HCT116 (cell line): ENCODE measurements at regions not wholly inside any gene's neighbourhood (a gene's known extent, or its start where the extent isn't known, plus 50 kb on each side); places are given as distances from the start of the nearest gene placed in this dataset.

ENCODE experiments used
- ATAC-seq: fragments of 200-7000 bp; cut with Tn5 transposase; 2 replicates; pipeline ENCODE4 v1.9.1; 2020; ENCODE audit warnings: mild to moderate bottlenecking, moderate library complexity
- BruUV-seq: library from RNA; stranded (reverse); fragments of 400-500 nt; replicated peaks from 2 replicates; lab custom pipeline; 2021; lab: Mats Ljungman, UMichigan
- CTCF ChIA-PET: fragments of 300-600 bp; sonication (Branson Sonifier 250); formaldehyde crosslinking; loops from one replicate; lab custom pipeline; 2021; ENCODE audit warnings: antibody characterized with exemption; lab: Charles Lee
- POLR2A ChIA-PET: fragments of 300-600, 350-600 bp; sonication (Branson Sonifier 250); formaldehyde crosslinking; loops from one replicate; lab custom pipeline; 2021; ENCODE audit warnings: antibody characterized with exemption; lab: Charles Lee
- RAD21 ChIA-PET, 2 experiments: fragments of 300-600 bp; sonication (Branson Sonifier 250); formaldehyde crosslinking; loops; one replicate each; lab custom pipeline; 2023; ENCODE audit warnings: low total read pairs in 2 of 2; ENCODE audit not compliant: uncharacterized antibody in 2 of 2, unreplicated experiment in 2 of 2, low non-redundant PET in 1 of 2; lab: Charles Lee
- DNase-seq: peaks from one replicate; pipeline ENCODE4 v3.0.0-alpha.2; 2010; ENCODE audit warnings: low read depth, low spot score
- H2AFZ ChIP-seq: fragments of 200-600 bp; shearing (Covaris generic), sonication (generic); 2 replicates; pipeline ENCODE4 v1.6.1; 2017; ENCODE audit warnings: low read depth, mixed run types, mixed read lengths, antibody characterized with exemption, low read length; ENCODE audit not compliant: poor library complexity, severe bottlenecking
- H3K27ac ChIP-seq: 2 replicates; pipeline ENCODE4 v1.5.1; 2012; ENCODE audit warnings: low read depth, low read length
- H3K27me3 ChIP-seq: fragments of 200-600 bp; sonication (generic); 2 replicates; pipeline ENCODE4 v1.6.1; 2016; ENCODE audit warnings: mixed run types, low read length, mixed read lengths; ENCODE audit not compliant: insufficient read depth
- H3K36me3 ChIP-seq, 2 experiments: fragments of 200-500 bp in 1 of 2; fragments of 200-600 bp in 1 of 2; sonication (Bioruptor generic) in 1 of 2; sonication (generic) in 1 of 2; 2 replicates each; pipeline versions ENCODE4 v1.5.1 to v1.6.1; 2014 to 2016; ENCODE audit warnings: low read length in 2 of 2, inconsistent platforms in 1 of 2, mixed read lengths in 1 of 2, mixed run types in 1 of 2; ENCODE audit not compliant: insufficient read depth in 2 of 2, control insufficient read depth in 1 of 2
- H3K4me1 ChIP-seq, 2 experiments: fragments of 200-600 bp in 1 of 2; sonication (generic) in 1 of 2; 2 replicates each; pipeline versions ENCODE4 v1.5.1 to v1.6.1; 2012 to 2017; ENCODE audit warnings: low read length in 2 of 2, inconsistent platforms in 1 of 2, mild to moderate bottlenecking in 1 of 2, mixed read lengths in 1 of 2, mixed run types in 1 of 2, moderate library complexity in 1 of 2; ENCODE audit not compliant: insufficient read depth in 2 of 2, control insufficient read depth in 1 of 2
- H3K4me2 ChIP-seq: fragments of 200-600 bp; sonication (generic); 2 replicates; pipeline ENCODE4 v1.6.1; 2017; ENCODE audit warnings: mixed run types, low read length, mixed read lengths
- H3K4me3 ChIP-seq, 2 experiments: fragments of 200-600 bp in 1 of 2; sonication (generic) in 1 of 2; replicated peaks in 1 of 2; 2 replicates each; pipeline ENCODE4 v1.5.1; 2011 to 2016; ENCODE audit warnings: low read length in 2 of 2, control low read depth in 1 of 2, low read depth in 1 of 2, mild to moderate bottlenecking in 1 of 2, mixed read lengths in 1 of 2, mixed run types in 1 of 2
- H3K79me2 ChIP-seq: fragments of 200-600 bp; sonication (generic); 2 replicates; pipeline ENCODE4 v1.6.1; 2017; ENCODE audit warnings: mild to moderate bottlenecking, mixed run types, low read length, moderate library complexity, mixed read lengths; ENCODE audit not compliant: insufficient read depth
- H3K9ac ChIP-seq: fragments of 200-600 bp; sonication (generic); 2 replicates; pipeline ENCODE4 v1.6.1; 2016; ENCODE audit warnings: low read length, mixed read lengths
- H3K9me2 ChIP-seq: fragments of 200-600 bp; sonication (generic), shearing (Covaris generic); 2 replicates; pipeline ENCODE4 v1.6.1; 2017; ENCODE audit warnings: mixed run types, mild to moderate bottlenecking, moderate library complexity; ENCODE audit not compliant: insufficient read depth
- H3K9me3 ChIP-seq, 2 experiments: fragments of 200-500 bp in 1 of 2; fragments of 200-600 bp in 1 of 2; sonication (Bioruptor generic) in 1 of 2; sonication (generic) in 1 of 2; 2 replicates each; pipeline ENCODE4 v1.6.1; 2014 to 2017; ENCODE audit warnings: low read length in 2 of 2, mixed read lengths in 2 of 2, inconsistent platforms in 1 of 2, low read depth in 1 of 2, mild to moderate bottlenecking in 1 of 2, mixed run types in 1 of 2, moderate library complexity in 1 of 2; ENCODE audit not compliant: control insufficient read depth in 1 of 2, insufficient read depth in 1 of 2
- H4K20me1 ChIP-seq: fragments of 200-600 bp; sonication (generic), shearing (Covaris generic); 2 replicates; pipeline ENCODE4 v1.6.1; 2017; ENCODE audit warnings: mixed run types, mild to moderate bottlenecking, moderate library complexity; ENCODE audit not compliant: insufficient read depth
- CBX3 ChIP-seq: IDR thresholded peaks from 2 replicates; pipeline ENCODE4 v1.6.1; 2012; ENCODE audit warnings: low read depth
- CEBPB ChIP-seq: IDR thresholded peaks from 2 replicates; pipeline ENCODE4 v1.6.1; 2012; ENCODE audit warnings: low read depth
- CTCF ChIP-seq, 3 experiments: fragments of 200-600 bp in 1 of 3; sonication (generic) in 1 of 3; IDR thresholded peaks in 2 of 3; conservative IDR thresholded peaks in 1 of 3; 2 replicates each; pipeline ENCODE4 v1.5.1; 2012 to 2017; ENCODE audit warnings: low read depth in 2 of 3, low read length in 2 of 3, antibody characterized with exemption in 1 of 3, borderline replicate concordance in 1 of 3, control low read depth in 1 of 3, mild to moderate bottlenecking in 1 of 3, mixed read lengths in 1 of 3, mixed run types in 1 of 3, moderate library complexity in 1 of 3; ENCODE audit not compliant: insufficient read depth in 1 of 3
- EGR1 ChIP-seq: IDR thresholded peaks from 2 replicates; pipeline ENCODE4 v1.6.1; 2012; ENCODE audit warnings: low read depth
- EZH2 ChIP-seq: fragments of 200-600 bp; sonication (generic); IDR thresholded peaks from 2 replicates; pipeline ENCODE4 v1.6.1; 2017; ENCODE audit warnings: antibody characterized with exemption, mixed run types
- FOSL1 ChIP-seq: IDR thresholded peaks from 2 replicates; pipeline ENCODE4 v1.6.1; 2012; ENCODE audit warnings: low read depth
- JUND ChIP-seq: IDR thresholded peaks from 2 replicates; pipeline ENCODE4 v1.6.1; 2012
- MAX ChIP-seq: IDR thresholded peaks from 2 replicates; pipeline ENCODE4 v1.6.1; 2012
- POLR2A ChIP-seq: IDR thresholded peaks from 2 replicates; pipeline ENCODE4 v1.7.0; 2011; ENCODE audit warnings: borderline replicate concordance; ENCODE audit not compliant: insufficient read depth, insufficient read length; ENCODE audit errors: extremely low read depth
- POLR2AphosphoS5 ChIP-seq: IDR thresholded peaks from 2 replicates; pipeline ENCODE4 v1.6.1; 2011; ENCODE audit warnings: mild to moderate bottlenecking, low read depth, low read length, moderate library complexity
- RAD21 ChIP-seq: IDR thresholded peaks from 2 replicates; pipeline ENCODE4 v1.6.1; 2012; ENCODE audit warnings: low read depth, mild to moderate bottlenecking
- SIN3A ChIP-seq: IDR thresholded peaks from 2 replicates; pipeline ENCODE4 v1.6.1; 2012; ENCODE audit warnings: low read depth
- SP1 ChIP-seq: IDR thresholded peaks from 2 replicates; pipeline ENCODE4 v1.6.1; 2012; ENCODE audit warnings: low read depth
- SRF ChIP-seq: IDR thresholded peaks from 2 replicates; pipeline ENCODE4 v1.6.1; 2012; ENCODE audit warnings: low read depth
- TCF7L2 ChIP-seq: IDR thresholded peaks from 2 replicates; pipeline ENCODE4 v1.7.0; 2011; ENCODE audit warnings: borderline replicate concordance, inconsistent platforms; ENCODE audit not compliant: insufficient read depth, insufficient read length; ENCODE audit errors: extremely low read depth
- YY1 ChIP-seq: IDR thresholded peaks from 2 replicates; pipeline ENCODE4 v1.6.1; 2011; ENCODE audit warnings: low read length, low read depth, moderate library complexity, mild to moderate bottlenecking; ENCODE audit not compliant: insufficient replicate concordance; ENCODE audit errors: extremely low read depth
- ZBTB33 ChIP-seq: IDR thresholded peaks from 2 replicates; pipeline ENCODE4 v1.6.1; 2011; ENCODE audit warnings: mild to moderate bottlenecking, low read length, moderate library complexity; ENCODE audit not compliant: insufficient replicate concordance; ENCODE audit errors: extremely low read depth
- ZFX ChIP-seq: fragments of 450-650 bp; IDR thresholded peaks from 2 replicates; pipeline ENCODE4 v1.6.1; 2017
- ZNF274 ChIP-seq: fragments of 200-500 bp; sonication (Bioruptor generic); IDR thresholded peaks from 2 replicates; pipeline ENCODE4 v1.6.1; 2014; ENCODE audit warnings: mild to moderate bottlenecking, low read depth, low read length, inconsistent platforms
- intact Hi-C: fragments of 100-400 bp; cut with micrococcal nuclease; formaldehyde crosslinking; loops from 2 replicates; pipeline ENCODE4 v1.10.0; 2022

- H3K79me2 ChIP-seq = no peaks in the 10 kb centered on the region
- POLR2A ChIA-PET = no interaction called here
- no peak overlapping the region for H3K9ac ChIP-seq
- no peaks in the 10 kb centered on the region for H3K36me3 ChIP-seq
- H2AFZ ChIP-seq = no peak overlapping the region
- no peak overlapping the region for H3K27ac ChIP-seq
- intact Hi-C loops = no loop called here
- H3K4me3 ChIP-seq = no peak overlapping the region
- DNase-seq (no peak), ATAC-seq (no peak)
- peaks cover 2% of the 10 kb centered on the region; the same call in 1 of the 2 replicates for H3K27me3 ChIP-seq
- no TSS peak for BruUV-seq
- no peaks in the 10 kb centered on the region for H3K9me3 ChIP-seq
- TF ChIP-seq TCF7L2 (no peak), POLR2A (no peak), YY1 (no peak), POLR2AphosphoS5 (no peak), MAX (no peak), SP1 (no peak), ZBTB33 (no peak), CTCF (IDR thresholded peaks at IDR 0.05 in 2 of 3, conservative IDR thresholded peaks at IDR 0.05 in 1 of 3; ENCODE audit: borderline replicate concordance in 1 of 3, insufficient read depth in 1 of 3, low read depth in 2 of 3, low read length in 2 of 3) (no peak), CBX3 (no peak), SRF (no peak), EZH2 (no peak), CEBPB (no peak), SIN3A (no peak), ZNF274 (no peak), JUND (no peak), EGR1 (no peak), ZFX (no peak), RAD21 (no peak), FOSL1 (no peak)
- H3K4me2 ChIP-seq = no peak overlapping the region
- H3K9me2 ChIP-seq = no peaks in the 10 kb centered on the region
- H3K4me1 ChIP-seq = no peaks in the 10 kb centered on the region
- RAD21 ChIA-PET = no interaction called here
- no peaks in the 10 kb centered on the region for H4K20me1 ChIP-seq
- CTCF ChIA-PET = no interaction called here
These were observed 83.4 kb downstream of the DHCR7 start for GRCh38 chr11:71364806-71365205.
